Transverse colon (tissue), 4 donors: ENCODE measurements at regions not wholly inside any gene's neighbourhood (a gene's known extent, or its start where the extent isn't known, plus 50 kb on each side); places are given as distances from the start of the nearest gene placed in this dataset.

Experiments used
- DNase-seq: peaks from one replicate; pipeline ENCODE4 v3.0.0-alpha.2; 2019
- H3K27ac ChIP-seq, 4 donors: fragments of 200-600 bp; sonication (generic); 2 replicates each; pipeline ENCODE4 v1.5.1; 2016 to 2018; ENCODE audit warnings: inconsistent platforms in 4 of 4
- H3K27me3 ChIP-seq: fragments of 200-600 bp; sonication (generic); 2 replicates; pipeline ENCODE4 v1.5.1; 2017; ENCODE audit warnings: inconsistent platforms
- H3K36me3 ChIP-seq, 4 donors: fragments of 200-600 bp; sonication (generic); 2 replicates each; pipeline ENCODE4 v1.5.1; 2017 to 2019; ENCODE audit warnings: inconsistent platforms in 4 of 4
- H3K4me1 ChIP-seq, 4 donors: fragments of 200-600 bp; sonication (generic); 2 replicates each; pipeline ENCODE4 v1.5.1; 2017 to 2020; ENCODE audit warnings: inconsistent platforms in 4 of 4
- H3K4me3 ChIP-seq, 4 donors: fragments of 200-600 bp; sonication (generic); 1 replicate in 1 of 4; 2 replicates in 3 of 4; pipeline versions ENCODE4 v1.5.1 to v1.6.1; 2017 to 2019; ENCODE audit warnings: inconsistent platforms in 4 of 4
- H3K9me3 ChIP-seq, 2 donors: fragments of 200-600 bp; sonication (generic); 2 replicates each; pipeline ENCODE4 v1.5.1; 2017 to 2019; ENCODE audit warnings: inconsistent platforms in 2 of 2
- EP300 ChIP-seq: sonication (generic); formaldehyde crosslinking; IDR thresholded peaks from one replicate; pipeline ENCODE4 v1.6.1; 2017; ENCODE audit warnings: antibody characterized with exemption, low read depth
- POLR2A ChIP-seq: fragments of 450-650 bp; IDR thresholded peaks from one replicate; pipeline ENCODE4 v1.6.1; 2016; ENCODE audit warnings: antibody characterized with exemption, mild to moderate bottlenecking, moderate library complexity
- POLR2AphosphoS5 ChIP-seq, 3 donors: sonication (generic); formaldehyde crosslinking; IDR thresholded peaks; one replicate each; pipeline ENCODE4 v1.6.1; 2016; ENCODE audit warnings: antibody characterized with exemption in 3 of 3
- WGBS, 2 donors: methylation state at CpG; one replicate each; pipeline ENCODE4 v1.1.5; 2018; ENCODE audit warnings: low coverage in 1 of 2; 5-methylcytosine and 5-hydroxymethylcytosine counted together
- in situ Hi-C, 4 donors: fragments of 200-750 bp; cut with MboI; loops; one replicate each; pipeline versions ENCODE4 v1.15.0 to v1.15.1; 2017; ENCODE audit warnings: low sequenced_read_pairs in 3 of 4, low pct_ligation_motif_present in 1 of 4, low pct_unique_long_range_greater_than_20kb in 1 of 4
- intact Hi-C: fragments of 100-400 bp; cut with DNase I; formaldehyde crosslinking; loops from one replicate; pipeline ENCODE4 v1.15.1; 2023; ENCODE audit warnings: low total_unique reads
- TF ChIP-seq, protein P1 (sequence below), 5 experiments: fragments of 200-600 bp in 3 of 5; fragments of 450-650 bp in 2 of 5; sonication (generic) in 3 of 5; IDR thresholded peaks; 1 replicate in 2 of 5; 2 replicates in 3 of 5; pipeline ENCODE4 v1.5.1; 2016 to 2017; ENCODE audit warnings: antibody characterized with exemption in 5 of 5, inconsistent platforms in 3 of 5, mild to moderate bottlenecking in 2 of 5, moderate library complexity in 1 of 5

DNA sequence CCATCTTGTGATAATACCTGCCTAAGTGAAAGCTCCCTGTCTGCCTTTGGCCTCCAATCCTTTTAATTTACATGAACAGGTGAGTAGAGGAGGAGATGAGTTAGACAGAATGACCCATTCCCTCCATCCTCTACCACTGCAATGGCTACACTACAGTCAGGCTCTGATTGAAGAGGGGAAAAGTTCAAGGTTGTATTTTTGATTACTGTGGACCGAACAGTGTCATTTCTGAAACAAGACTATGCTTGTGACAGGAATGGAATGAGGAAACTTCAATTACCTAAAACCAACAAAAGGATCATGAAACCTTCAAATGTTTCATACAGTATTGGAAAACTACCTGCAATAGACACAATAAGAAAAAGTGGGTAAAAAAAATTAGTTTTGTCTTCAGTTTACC lies 85.5 kb upstream of the GBE1 start:
- intact Hi-C loops: no loop called here
- H3K4me1 ChIP-seq: no peaks in the 10 kb centered on the region
- no peak overlapping the region for H3K27ac ChIP-seq
- no peaks in the 10 kb centered on the region for H3K36me3 ChIP-seq
- no peaks in the 10 kb centered on the region for H3K27me3 ChIP-seq
- DNase-seq: no peak
- no peak overlapping the region for H3K4me3 ChIP-seq
- in situ Hi-C loops: no loop called here
- H3K9me3 ChIP-seq: no peaks in the 10 kb centered on the region
- WGBS, 2 donors: 43 to 67% methylated on average over 1 of the region's 1 CpG
- TF ChIP-seq POLR2A (no peak), EP300 (no peak), POLR2AphosphoS5 (IDR thresholded peaks at IDR 0.05) (no peak)
- TF ChIP-seq, protein P1, sequence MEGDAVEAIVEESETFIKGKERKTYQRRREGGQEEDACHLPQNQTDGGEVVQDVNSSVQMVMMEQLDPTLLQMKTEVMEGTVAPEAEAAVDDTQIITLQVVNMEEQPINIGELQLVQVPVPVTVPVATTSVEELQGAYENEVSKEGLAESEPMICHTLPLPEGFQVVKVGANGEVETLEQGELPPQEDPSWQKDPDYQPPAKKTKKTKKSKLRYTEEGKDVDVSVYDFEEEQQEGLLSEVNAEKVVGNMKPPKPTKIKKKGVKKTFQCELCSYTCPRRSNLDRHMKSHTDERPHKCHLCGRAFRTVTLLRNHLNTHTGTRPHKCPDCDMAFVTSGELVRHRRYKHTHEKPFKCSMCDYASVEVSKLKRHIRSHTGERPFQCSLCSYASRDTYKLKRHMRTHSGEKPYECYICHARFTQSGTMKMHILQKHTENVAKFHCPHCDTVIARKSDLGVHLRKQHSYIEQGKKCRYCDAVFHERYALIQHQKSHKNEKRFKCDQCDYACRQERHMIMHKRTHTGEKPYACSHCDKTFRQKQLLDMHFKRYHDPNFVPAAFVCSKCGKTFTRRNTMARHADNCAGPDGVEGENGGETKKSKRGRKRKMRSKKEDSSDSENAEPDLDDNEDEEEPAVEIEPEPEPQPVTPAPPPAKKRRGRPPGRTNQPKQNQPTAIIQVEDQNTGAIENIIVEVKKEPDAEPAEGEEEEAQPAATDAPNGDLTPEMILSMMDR (IDR thresholded peaks at IDR 0.05): no peak

DNA sequence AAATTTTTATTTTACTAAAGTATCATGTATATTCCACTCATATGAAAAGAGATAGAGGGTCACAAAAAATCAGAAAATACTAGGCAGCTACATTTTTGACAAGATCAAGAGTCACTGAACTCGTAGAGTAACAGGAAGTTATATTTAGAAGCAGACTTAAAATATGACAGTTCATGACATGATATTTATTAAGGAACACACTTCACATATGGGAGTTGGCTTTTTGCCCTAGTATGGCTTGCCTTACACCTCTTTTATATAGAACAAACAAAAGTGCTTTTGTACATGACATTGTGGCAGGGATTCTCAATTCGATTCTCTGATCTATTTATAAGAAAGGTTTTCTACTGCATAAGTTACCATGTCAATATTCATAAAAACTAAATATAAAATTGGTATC lies 80.1 kb upstream of the GBE1 start:
- H3K27ac ChIP-seq: no peak overlapping the region
- H3K36me3 ChIP-seq: no peaks in the 10 kb centered on the region
- no peaks in the 10 kb centered on the region for H3K27me3 ChIP-seq
- DNase-seq: no peak
- in situ Hi-C loops: no loop called here
- no peak for TF ChIP-seq POLR2AphosphoS5 (IDR thresholded peaks at IDR 0.05)
- TF ChIP-seq, protein P1 (IDR thresholded peaks at IDR 0.05): no peak
- no peaks in the 10 kb centered on the region for H3K9me3 ChIP-seq
- H3K4me1 ChIP-seq: no peaks in the 10 kb centered on the region
- intact Hi-C loops: no loop called here
- no peak overlapping the region for H3K4me3 ChIP-seq
- 31% methylated on average over 2 of the region's 2 CpGs for WGBS, 2 donors

DNA sequence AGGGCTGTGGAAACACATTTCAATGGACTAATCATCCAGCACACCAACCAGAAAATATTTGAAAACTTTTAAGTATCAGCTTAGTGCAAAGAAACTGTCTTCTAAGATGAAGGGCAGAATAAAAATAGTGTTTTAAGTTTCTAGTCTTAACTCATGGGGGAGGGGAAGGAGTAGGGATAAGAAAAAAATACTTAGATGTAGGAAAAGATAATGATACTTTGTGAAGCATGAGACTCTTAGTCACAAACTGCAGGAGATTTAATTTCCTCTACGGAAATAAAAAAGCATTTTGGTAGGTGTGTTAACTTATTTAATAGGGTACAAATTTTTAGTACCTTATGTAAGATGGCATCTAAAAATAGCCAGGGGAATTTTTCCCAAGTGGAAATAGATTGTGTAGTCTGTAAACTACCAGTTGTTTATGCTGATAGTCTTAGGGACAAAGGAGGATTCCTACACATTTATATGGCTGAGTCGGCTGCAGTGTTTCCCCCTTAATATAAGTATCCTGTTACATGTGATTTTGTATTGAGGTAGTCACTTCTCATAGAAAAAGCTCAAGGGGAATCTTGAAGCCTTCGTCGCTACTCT lies 78.2 kb upstream of the GBE1 start:
- intact Hi-C loops (no loop called here), in situ Hi-C loops (no loop called here)
- H3K9me3 ChIP-seq: no peaks in the 10 kb centered on the region
- no peak for DNase-seq
- no peaks in the 10 kb centered on the region for H3K36me3 ChIP-seq
- H3K4me1 ChIP-seq: no peaks in the 10 kb centered on the region
- 57 to 72% methylated on average over 1 to 4 of the region's 4 CpGs for WGBS, 2 donors
- H3K4me3 ChIP-seq: no peak overlapping the region
- no peaks in the 10 kb centered on the region for H3K27me3 ChIP-seq
- TF ChIP-seq POLR2A (no peak), EP300 (no peak), POLR2AphosphoS5 (IDR thresholded peaks at IDR 0.05) (no peak)
- TF ChIP-seq, protein P1 (IDR thresholded peaks at IDR 0.05): no peak
- no peak overlapping the region for H3K27ac ChIP-seq

DNA sequence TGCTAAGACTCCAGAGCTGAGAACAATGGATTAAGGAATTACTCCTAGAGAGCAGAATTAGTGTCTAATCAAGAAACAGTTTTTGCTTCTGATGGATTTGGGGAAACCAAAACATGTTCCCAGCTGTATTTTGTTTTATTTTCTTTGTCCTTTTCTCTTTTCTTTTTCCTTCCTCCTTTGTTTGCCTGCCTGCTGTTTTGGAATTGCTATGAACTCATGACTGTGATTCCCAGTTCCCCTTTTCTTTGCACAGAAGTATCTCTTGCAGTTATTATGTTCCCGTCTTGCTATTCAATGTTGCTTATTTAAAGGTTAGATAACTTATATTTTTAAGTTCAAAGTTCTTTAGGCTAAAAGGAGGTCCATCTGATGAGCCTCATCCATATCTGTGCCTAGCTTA lies 77.0 kb upstream of the GBE1 start:
- in situ Hi-C loops: no loop called here
- Histone ChIP-seq H3K9me3 (no peaks in the 10 kb centered on the region), H3K4me3 (no peak overlapping the region), H3K4me1 (no peaks in the 10 kb centered on the region), H3K27me3 (no peaks in the 10 kb centered on the region), H3K36me3 (no peaks in the 10 kb centered on the region), H3K27ac (peak overlapping the region in 1 of 4 donors; percentile 17)
- TF ChIP-seq, protein P1 (IDR thresholded peaks at IDR 0.05): no peak
- TF ChIP-seq POLR2A: no peak
- no peak for TF ChIP-seq EP300
- TF ChIP-seq POLR2AphosphoS5 (IDR thresholded peaks at IDR 0.05): no peak
- 50 to 54% methylated on average over 1 of the region's 1 CpG for WGBS, 2 donors
- no peak for DNase-seq
- intact Hi-C loops: no loop called here
